K562 (cell line): ENCODE measurements at regions not wholly inside any gene's neighbourhood (a gene's known extent, or its start where the extent isn't known, plus 50 kb on each side); places are given as distances from the start of the nearest gene placed in this dataset.

Experiments
- ATAC-seq: fragments of 200-7000 bp; cut with Tn5 transposase; 3 replicates; pipeline ENCODE4 v1.9.1; 2020; ENCODE audit warnings: moderate library complexity
- BruUV-seq: library from RNA; stranded (reverse); fragments of 400-500 nt; replicated peaks from 2 replicates; lab custom pipeline; 2021; lab: Mats Ljungman, UMichigan
- CTCF ChIA-PET: fragments of 300-600 bp; formaldehyde crosslinking; extraction: SDS; loops from one replicate; lab custom pipeline; 2021; ENCODE audit warnings: low intra/inter-chr PET ratio; lab: Yijun Ruan, JAX
- POLR2A ChIA-PET: fragments of 300-600, 350-650 bp; sonication (Branson Sonifier 250); formaldehyde crosslinking; extraction: SDS; loops from one replicate; lab custom pipeline; 2021; ENCODE audit warnings: antibody characterized with exemption, inconsistent platforms; lab: Yijun Ruan, JAX
- DNase-seq, 4 experiments: peaks; one replicate each; pipeline versions ENCODE4 v3.0.0 to v3.0.0-alpha.2; 2011 to 2018; ENCODE audit warnings: low spot score in 3 of 4, mixed read lengths in 3 of 4; ENCODE audit errors: extremely low read depth in 1 of 4
- FAIRE-seq: peaks from 2 replicates; lab custom pipeline; 2011; peaks lifted over from hg19 to GRCh38; lab: Jason Lieb, UNC
- H2AFZ ChIP-seq: 2 replicates; pipeline ENCODE4 v1.6.0; 2011; ENCODE audit warnings: low read depth, low read length, control low read depth, inconsistent platforms
- H3K27ac ChIP-seq: fragments of 200-600 bp; 3 replicates; pipeline ENCODE4 v1.8.0; 2011; ENCODE audit warnings: low read depth, mild to moderate bottlenecking, control low read depth, inconsistent platforms, low read length, moderate library complexity, mixed read lengths; ENCODE audit errors: extremely low read depth
- H3K27me3 ChIP-seq, 2 experiments: fragments of 300-600 bp in 1 of 2; 2 replicates in 1 of 2; 3 replicates in 1 of 2; pipeline versions ENCODE4 v1.6.0 to v1.8.0; 2011; ENCODE audit warnings: inconsistent platforms in 2 of 2, low read length in 2 of 2, mild to moderate bottlenecking in 1 of 2, mixed read lengths in 1 of 2, moderate library complexity in 1 of 2; ENCODE audit not compliant: control insufficient read depth in 2 of 2, insufficient read depth in 2 of 2
- H3K36me3 ChIP-seq: fragments of 300-600 bp; 3 replicates; pipeline ENCODE4 v1.8.0; 2011; ENCODE audit warnings: mild to moderate bottlenecking, low read length, inconsistent platforms; ENCODE audit not compliant: control insufficient read depth, insufficient read depth
- H3K4me1 ChIP-seq, 2 experiments: fragments of 200-600 bp in 1 of 2; replicated peaks in 1 of 2; 2 replicates in 1 of 2; 3 replicates in 1 of 2; pipeline versions ENCODE4 v1.5.1 to v1.8.0; 2011; ENCODE audit warnings: inconsistent platforms in 2 of 2, low read length in 2 of 2, mild to moderate bottlenecking in 1 of 2, mixed read lengths in 1 of 2, moderate library complexity in 1 of 2; ENCODE audit not compliant: control insufficient read depth in 2 of 2, insufficient read depth in 2 of 2
- H3K4me2 ChIP-seq: 2 replicates; pipeline ENCODE4 v1.6.1; 2011; ENCODE audit warnings: low read length, control low read depth, inconsistent platforms, mixed read lengths; ENCODE audit not compliant: insufficient read depth
- H3K4me3 ChIP-seq: fragments of 200-600 bp; sonication (generic), shearing (Covaris generic); 2 replicates; pipeline ENCODE4 v1.5.1; 2016; ENCODE audit warnings: control low read depth, inconsistent platforms
- H3K79me2 ChIP-seq: fragments of 200-600 bp; 3 replicates; pipeline ENCODE4 v1.8.0; 2011; ENCODE audit warnings: low read length, inconsistent platforms; ENCODE audit not compliant: control insufficient read depth, insufficient read depth
- H3K9ac ChIP-seq, 2 experiments: 2 replicates each; pipeline versions ENCODE4 v1.6.0 to v1.6.1; 2011; ENCODE audit warnings: low read depth in 2 of 2, low read length in 2 of 2, control low read depth in 1 of 2, inconsistent platforms in 1 of 2, mild to moderate bottlenecking in 1 of 2, mixed read lengths in 1 of 2; ENCODE audit not compliant: insufficient read depth in 1 of 2
- H3K9me1 ChIP-seq: one replicate; pipeline ENCODE4 v1.6.0; 2011; ENCODE audit warnings: inconsistent platforms, mild to moderate bottlenecking, low read length, moderate library complexity; ENCODE audit not compliant: control insufficient read depth, insufficient read depth
- H3K9me3 ChIP-seq: replicated peaks from 2 replicates; pipeline ENCODE4 v1.5.1; 2011; ENCODE audit warnings: low read depth, low read length, inconsistent platforms; ENCODE audit not compliant: control insufficient read depth, insufficient read depth
- H4K20me1 ChIP-seq: replicated peaks from 2 replicates; pipeline ENCODE4 v1.6.1; 2011; ENCODE audit warnings: low read length, inconsistent platforms, mixed read lengths; ENCODE audit not compliant: control insufficient read depth, insufficient read depth
- CBFA2T2 ChIP-seq: fragments of 450-650 bp; conservative IDR thresholded peaks from 2 replicates; pipeline ENCODE4 v1.6.1; 2017; ENCODE audit warnings: mild to moderate bottlenecking
- DLX4 ChIP-seq: fragments of 250-450 bp; sonication (Bioruptor Pico); IDR thresholded peaks from 2 replicates; pipeline ENCODE4 v1.6.1; 2021; ENCODE audit warnings: mild to moderate bottlenecking
- ETV1 ChIP-seq: fragments of 450-650 bp; conservative IDR thresholded peaks from 2 replicates; pipeline ENCODE4 v1.6.1; 2016; ENCODE audit warnings: missing genetic modification characterization, control low read depth, low read depth, missing compliant biosample characterization
- FOXM1 ChIP-seq, 2 experiments: fragments of 450-650 bp in 1 of 2; sonication (generic) in 1 of 2; formaldehyde crosslinking in 1 of 2; IDR thresholded peaks; 2 replicates each; pipeline versions ENCODE4 v1.6.1 to v1.9.0; 2017 to 2022; ENCODE audit warnings: low read depth in 2 of 2, mild to moderate bottlenecking in 2 of 2, missing genetic modification reagents in 1 of 2, moderate library complexity in 1 of 2
- GTF2A2 ChIP-seq: IDR thresholded peaks from 2 replicates; pipeline ENCODE4 v1.6.1; 2016; ENCODE audit warnings: mild to moderate bottlenecking, missing genetic modification characterization, missing compliant biosample characterization
- JUN ChIP-seq, 2 experiments: sonication (generic) in 1 of 2; formaldehyde crosslinking in 1 of 2; IDR thresholded peaks; 2 replicates each; pipeline versions ENCODE4 v1.6.1 to v1.8.0; 2012 to 2022; ENCODE audit warnings: borderline replicate concordance in 2 of 2, mild to moderate bottlenecking in 2 of 2, improper control_type of control experiment in 1 of 2, low read depth in 1 of 2, low read length in 1 of 2, missing genetic modification reagents in 1 of 2
- MAFK ChIP-seq: IDR thresholded peaks from 2 replicates; pipeline ENCODE4 v1.6.1; 2011; ENCODE audit warnings: low read length, improper control_type of control experiment
- PHB ChIP-seq: fragments of 250-450 bp; sonication (Bioruptor Pico); IDR thresholded peaks from 2 replicates; pipeline ENCODE4 v1.5.0; 2021
- SAFB ChIP-seq: fragments of 200-400 bp; formaldehyde crosslinking; IDR thresholded peaks from 2 replicates; pipeline ENCODE4 v1.6.1; 2017; ENCODE audit warnings: low read depth, low read length, borderline replicate concordance
- SUPT5H ChIP-seq: fragments of 450-650 bp; IDR thresholded peaks from 2 replicates; pipeline ENCODE4 v1.6.1; 2016
- ZNF12 ChIP-seq: sonication (generic); formaldehyde crosslinking; IDR thresholded peaks from 2 replicates; pipeline ENCODE4 v1.4.0; 2020; ENCODE audit warnings: mild to moderate bottlenecking, missing genetic modification reagents
- ZNF24 ChIP-seq: fragments of 450-650 bp; IDR thresholded peaks from 2 replicates; pipeline ENCODE4 v1.6.1; 2016
- ZNF518B ChIP-seq: fragments of 250-450 bp; sonication (Bioruptor Pico); IDR thresholded peaks from 2 replicates; pipeline ENCODE4 v1.5.0; 2021; ENCODE audit warnings: mild to moderate bottlenecking, moderate library complexity
- ZNF584 ChIP-seq: fragments of 200-800 bp; sonication (Bioruptor generic); IDR thresholded peaks from 2 replicates; pipeline ENCODE4 v1.6.1; 2016; ENCODE audit warnings: low read depth, mild to moderate bottlenecking, missing genetic modification characterization, missing compliant biosample characterization
- in situ Hi-C: fragments of 300-500 bp; cut with MboI; formaldehyde crosslinking; loops from 4 replicates; pipeline ENCODE4 v1.15.0; 2018; ENCODE audit warnings: inconsistent platforms, mixed read lengths
- intact Hi-C: fragments of 100-400 bp; cut with micrococcal nuclease; formaldehyde crosslinking; loops from 2 replicates; pipeline ENCODE4 v1.14.2; 2022

GRCh38 chr13:64930636-64931035 is 2299.5 kb downstream of the PCDH9 start:
- H3K9ac ChIP-seq, result no peak overlapping the region

More at GRCh38 chr13:64930636-64931035, 2299.5 kb downstream of the PCDH9 start:
- ChIA-PET CTCF (no interaction called here), POLR2A (no interaction called here)
- no peaks in the 10 kb centered on the region for H3K36me3 ChIP-seq
- FAIRE-seq (no peak), ATAC-seq (no peak), DNase-seq (no peak)
- TF ChIP-seq ETV1 (tag) (no peak), MAFK (no peak), DLX4 (CRISPR knock-in tag) (no peak), GTF2A2 (tag) (no peak), ZNF24 (no peak), FOXM1 (IDR thresholded peaks at IDR 0.05; ENCODE audit: low read depth) (no peak), FOXM1 (CRISPR knock-in tag; IDR thresholded peaks at IDR 0.05; ENCODE audit: low read depth) (no peak), ZNF12 (no peak), ZNF518B (CRISPR knock-in tag) (no peak), SAFB (no peak), JUN (IDR thresholded peaks at IDR 0.05; ENCODE audit: borderline replicate concordance, low read depth, low read length) (no peak), JUN (CRISPR knock-in tag; IDR thresholded peaks at IDR 0.05; ENCODE audit: borderline replicate concordance) (no peak), SUPT5H (no peak), CBFA2T2 (no peak), PHB (CRISPR knock-in tag) (no peak), ZNF584 (no peak)
- no peak overlapping the region for H2AFZ ChIP-seq
- intact Hi-C loops (no loop called here), in situ Hi-C loops (no loop called here)
- H3K9me1 ChIP-seq, result no peaks in the 10 kb centered on the region
- no peaks in the 10 kb centered on the region for H3K27me3 ChIP-seq
- no peaks in the 10 kb centered on the region for H3K9me3 ChIP-seq
- H3K4me1 ChIP-seq, result no peaks in the 10 kb centered on the region
- H4K20me1 ChIP-seq, result no peaks in the 10 kb centered on the region
- H3K4me3 ChIP-seq, result no peak overlapping the region
- no TSS peak for BruUV-seq
- H3K79me2 ChIP-seq, result no peaks in the 10 kb centered on the region
- no peak overlapping the region for H3K4me2 ChIP-seq
- H3K27ac ChIP-seq, result no peak overlapping the region
